ENCODE measurements at regions not wholly inside any gene's neighbourhood (a gene's known extent, or its start where the extent isn't known, plus 50 kb on each side); places are given as distances from the start of the nearest gene placed in this dataset. TPM values are rescaled to one million over a fixed set of nuclear protein-coding genes. Genes with fewer than 3 reads are reported as not detected.
A peak's percentile ranks its signal among the peaks of the same experiment; 100 is the strongest.
"Not testable (repeated sequence)": the region's sequence is repeated elsewhere in the genome, so short reads cannot be mapped to it uniquely, and the experiment has no call there.

GRCh38 chr15:101977281-101977680, 165.3 kb downstream of the OR4F15 start:
- H3K4me2 ChIP-seq (ENCODE audit: low read length); POLR2A ChIA-PET (ENCODE audit: unreplicated experiment); intact Hi-C loops (cut with micrococcal nuclease); H3K9me3 ChIP-seq (ENCODE audit: low read length); ATAC-seq; H2AFZ ChIP-seq (ENCODE audit: low read length); H3K9me2 ChIP-seq (replicated peaks; ENCODE audit: low read length); H3K9ac ChIP-seq (ENCODE audit: low read length); BruUV-seq (replicated peaks); H3F3A ChIP-seq (ENCODE audit: low read length, unreplicated experiment); H4K20me1 ChIP-seq (ENCODE audit: low read length); H3K4me3 ChIP-seq (ENCODE audit: low read length); H3K79me2 ChIP-seq (ENCODE audit: low read length); H3K27me3 ChIP-seq (ENCODE audit: low read length); CTCF ChIA-PET; H3K4me1 ChIP-seq (ENCODE audit: insufficient read depth, low read length); DNase-seq; H3K36me3 ChIP-seq (ENCODE audit: low read depth, low read length); H3K27ac ChIP-seq (ENCODE audit: low read length): not testable (repeated sequence)

DNA sequence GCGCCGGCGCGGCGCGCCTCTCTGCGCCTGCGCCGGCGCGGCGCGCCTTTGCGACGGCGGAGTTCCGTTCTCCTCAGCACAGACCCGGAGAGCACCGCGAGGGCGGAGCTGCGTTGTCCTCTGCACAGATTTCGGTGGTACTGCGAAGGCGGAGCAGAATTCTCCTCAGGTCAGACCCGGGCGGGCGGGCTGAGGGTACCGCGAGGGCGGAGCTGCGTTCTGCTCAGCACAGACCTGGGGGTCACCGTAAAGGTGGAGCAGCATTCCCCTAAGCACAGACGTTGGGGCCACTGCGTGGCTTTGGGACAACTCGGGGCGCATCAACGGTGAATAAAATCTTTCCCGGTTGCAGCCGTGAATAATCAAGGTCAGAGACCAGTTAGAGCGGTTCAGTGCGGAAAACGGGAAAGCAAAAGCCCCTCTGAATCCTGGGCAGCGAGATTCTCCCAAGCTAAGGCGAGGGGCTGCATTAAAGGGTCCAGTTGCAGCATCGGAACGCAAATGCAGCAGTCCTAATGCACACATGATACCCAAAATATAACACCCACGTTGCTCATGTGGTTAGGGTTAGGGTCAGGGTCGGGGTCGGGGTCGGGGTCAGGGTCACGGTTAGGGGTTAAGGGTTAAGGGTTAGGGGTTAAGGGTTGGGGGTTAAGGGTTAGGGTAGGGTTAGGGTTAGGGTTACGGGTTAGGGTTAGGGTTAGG, 168.4 kb downstream of the OR4F15 start:
- H3K9me3 ChIP-seq (ENCODE audit: low read length); BruUV-seq (replicated peaks); H3K4me1 ChIP-seq (ENCODE audit: insufficient read depth, low read length); H3K79me2 ChIP-seq (ENCODE audit: low read length); H4K20me1 ChIP-seq (ENCODE audit: low read length); CTCF ChIA-PET; ATAC-seq; H3K36me3 ChIP-seq (ENCODE audit: low read depth, low read length); H3K27me3 ChIP-seq (ENCODE audit: low read length); H3K4me2 ChIP-seq (ENCODE audit: low read length); H3K4me3 ChIP-seq (ENCODE audit: low read length); POLR2A ChIA-PET (ENCODE audit: unreplicated experiment); H2AFZ ChIP-seq (ENCODE audit: low read length); H3F3A ChIP-seq (ENCODE audit: low read length, unreplicated experiment); H3K9ac ChIP-seq (ENCODE audit: low read length); H3K27ac ChIP-seq (ENCODE audit: low read length); intact Hi-C loops (cut with micrococcal nuclease); H3K9me2 ChIP-seq (replicated peaks; ENCODE audit: low read length): not testable (repeated sequence)
- DNase-seq: peak; percentile 29

Small RNA genes lying in the stretch of these regions (microRNA-seq; reads per million reads assigned to microRNA genes)
- gene MIR1302-10 (ENCODE audit: unreplicated experiment) (not detected), gene MIR6859-3 (ENCODE audit: unreplicated experiment) (not detected)

All from PC-3 (cell line).